HG03066 (cell line): ENCODE measurements at regions not wholly inside any gene's neighbourhood (a gene's known extent, or its start where the extent isn't known, plus 50 kb on each side); places are given as distances from the start of the nearest gene placed in this dataset.

Source experiments
- ATAC-seq: cut with Tn5 transposase; IDR thresholded peaks from one replicate; pipeline ENCODE4 v1.9.1; 2021; ENCODE audit warnings: low read depth; ENCODE audit not compliant: unreplicated experiment

GRCh38 chr2:176388861-176389260 is 119.6 kb downstream of the MTX2 start:
- ATAC-seq: no peak

GRCh38 chr2:176390276-176391147 is 121.3 kb downstream of the MTX2 start:
- ATAC-seq: no peak

GRCh38 chr2:176391148-176391419 is 121.8 kb downstream of the MTX2 start:
- no peak for ATAC-seq

GRCh38 chr2:176392249-176392648 is 123.0 kb downstream of the MTX2 start:
- ATAC-seq: no peak

- ATAC-seq: no peak
These were observed 123.6 kb downstream of the MTX2 start for GRCh38 chr2:176392744-176393414.

- no peak for ATAC-seq
These were observed 126.1 kb downstream of the MTX2 start for GRCh38 chr2:176395273-176395854.

- no peak for ATAC-seq
These were observed 129.2 kb downstream of the MTX2 start for GRCh38 chr2:176398243-176399073.

- no peak for ATAC-seq
These were observed 129.9 kb downstream of the MTX2 start for GRCh38 chr2:176399074-176399598.

- peak; percentile 87 for ATAC-seq
These were observed 136.2 kb downstream of the MTX2 start for GRCh38 chr2:176405477-176405876.

GRCh38 chr2:176407706-176408105 is 138.5 kb downstream of the MTX2 start:
- ATAC-seq: no peak

- ATAC-seq: no peak
These were observed 140.4 kb downstream of the MTX2 start for GRCh38 chr2:176409671-176410070.

- ATAC-seq: no peak
These were observed 142.9 kb downstream of the MTX2 start for GRCh38 chr2:176412136-176412535.

- ATAC-seq: no peak
These were observed 144.5 kb downstream of the MTX2 start for GRCh38 chr2:176413786-176414185.

GRCh38 chr2:176414641-176415040 is 145.4 kb downstream of the MTX2 start:
- no peak for ATAC-seq

- no peak for ATAC-seq
These were observed 146.1 kb downstream of the MTX2 start for GRCh38 chr2:176415174-176415895.

- ATAC-seq: no peak
These were observed 146.8 kb downstream of the MTX2 start for GRCh38 chr2:176415937-176416499.

GRCh38 chr2:176418768-176419167 is 149.5 kb downstream of the MTX2 start:
- ATAC-seq: no peak

- no peak for ATAC-seq
These were observed 150.4 kb downstream of the MTX2 start for GRCh38 chr2:176419591-176420071.

GRCh38 chr2:176421297-176422050 is 152.2 kb downstream of the MTX2 start:
- no peak for ATAC-seq
